Kasumi-1 (cell line): ENCODE measurements at regions not wholly inside any gene's neighbourhood (a gene's known extent, or its start where the extent isn't known, plus 50 kb on each side); places are given as distances from the start of the nearest gene placed in this dataset.
A peak's percentile ranks its signal among the peaks of the same experiment; 100 is the strongest.
"Not testable (repeated sequence)": the region's sequence is repeated elsewhere in the genome, so short reads cannot be mapped to it uniquely, and the experiment has no call there.

Experiments
- DNase-seq, 2 experiments: peaks; one replicate each; lab custom pipeline; 2025; lab: John Stamatoyannopoulos, UW

DNA sequence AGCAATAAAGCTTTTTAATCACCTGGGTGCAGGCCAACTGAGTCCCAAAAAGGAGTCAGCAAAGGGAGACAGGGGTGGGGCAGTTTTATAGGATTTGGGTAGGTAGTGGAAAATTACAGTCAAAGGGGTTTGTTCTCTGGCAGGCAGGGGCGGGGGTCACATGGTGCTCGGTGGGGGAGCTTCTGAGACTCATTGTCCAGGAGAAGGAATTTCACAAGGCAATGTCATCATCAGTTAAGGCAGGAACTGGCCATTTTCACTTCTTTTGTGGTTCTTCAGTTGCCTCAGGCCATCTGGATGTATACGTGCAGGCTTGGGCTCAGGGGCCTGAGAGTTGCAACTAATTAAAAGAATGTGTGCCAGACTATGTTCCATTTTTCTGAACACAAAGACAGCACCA, 147.5 kb upstream of the SCN7A start:
- DNase-seq, result not testable (repeated sequence)

DNA sequence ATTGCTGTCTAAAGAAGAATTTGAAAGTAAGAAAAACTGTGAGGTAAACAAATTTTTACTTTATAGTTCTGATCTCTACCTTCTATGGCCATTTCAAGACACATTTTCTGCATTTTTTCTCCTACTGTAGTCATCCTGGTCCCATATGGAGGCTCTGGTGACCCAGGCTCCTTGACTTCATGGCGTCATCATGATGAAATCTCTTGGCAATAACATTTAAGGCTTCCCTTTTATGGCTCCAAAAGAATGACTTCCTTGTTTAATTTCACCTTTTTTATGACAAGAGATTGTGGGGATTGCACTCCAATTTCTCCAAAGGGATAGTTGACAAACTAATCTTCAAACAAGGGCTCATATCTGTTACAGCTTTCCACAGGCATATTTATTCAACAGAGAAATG, 143.0 kb upstream of the SCN7A start:
- DNase-seq, result no peak

DNA sequence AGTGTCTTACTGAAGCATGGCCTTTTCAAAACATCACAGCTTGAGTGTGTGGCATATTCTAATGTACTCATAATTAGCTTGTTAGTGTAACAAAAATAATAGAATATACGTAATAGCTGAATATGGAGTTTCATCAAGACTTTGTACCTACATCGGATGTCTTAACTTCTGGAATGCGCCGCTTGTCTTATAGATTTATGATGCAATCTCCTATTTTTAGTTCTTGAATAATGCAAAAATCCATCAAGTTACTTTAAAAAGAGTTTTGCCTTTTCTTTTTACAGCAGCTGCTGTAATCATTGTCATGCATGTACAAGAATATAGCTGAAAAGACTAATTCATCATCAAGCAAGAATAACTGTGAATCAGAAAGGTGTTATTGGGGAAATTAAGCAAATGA, 140.7 kb upstream of the SCN7A start:
- DNase-seq, result no peak

DNA sequence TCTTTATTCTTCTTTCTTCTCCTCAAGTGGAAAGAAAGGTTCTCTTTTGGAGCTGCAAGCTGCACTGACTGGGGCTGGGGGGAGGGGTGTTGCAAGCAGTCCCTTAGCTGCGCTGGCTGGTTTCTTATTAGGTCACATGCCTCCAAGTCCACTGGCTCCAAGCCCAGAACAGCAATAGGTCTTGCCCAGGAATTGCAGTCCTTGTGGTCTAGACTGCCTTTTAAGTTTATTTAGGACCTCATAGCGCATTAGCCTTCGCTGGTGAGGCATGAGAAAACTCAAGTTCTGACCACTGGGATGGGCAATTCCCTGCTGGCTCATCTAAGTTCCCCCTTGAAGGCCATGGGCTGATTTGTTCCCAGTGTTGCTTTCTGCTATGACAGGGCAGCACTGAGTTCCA, 138.6 kb upstream of the SCN7A start:
- DNase-seq, result peak in 1 of 2 experiments; percentile 31

DNA sequence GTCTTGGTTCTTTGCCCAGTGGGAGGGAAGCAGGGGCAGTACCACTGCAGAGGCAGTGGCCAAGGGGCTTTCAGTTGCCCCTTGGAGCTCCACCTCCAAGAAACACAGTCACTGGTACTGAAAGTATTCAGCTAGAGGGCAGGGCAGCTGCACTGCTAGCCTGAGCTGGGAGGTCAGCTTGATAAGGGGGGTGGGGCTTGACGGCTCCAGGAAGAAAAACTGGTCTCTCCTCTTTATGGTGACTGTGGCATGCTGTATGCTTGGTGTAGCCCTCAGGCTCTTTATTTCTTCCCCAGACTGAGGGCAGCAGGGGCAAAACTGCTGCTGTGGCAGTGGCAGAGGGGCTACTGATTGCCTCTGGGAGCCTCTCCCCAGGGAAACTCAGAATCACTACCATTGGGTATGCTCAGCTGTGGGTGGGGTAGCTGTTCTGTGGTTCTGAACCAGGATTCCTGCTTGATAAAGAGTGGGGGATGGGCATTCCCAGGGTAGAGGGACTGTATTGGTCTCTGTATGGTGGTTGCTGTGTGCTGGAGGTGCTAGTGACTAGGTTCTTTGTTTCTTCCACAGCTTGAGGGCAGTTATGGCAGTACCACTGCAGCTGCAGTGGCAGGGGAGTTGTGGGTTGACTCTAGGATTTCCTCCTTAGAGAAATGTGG, 134.6 kb upstream of the SCN7A start:
- no peak for DNase-seq

DNA sequence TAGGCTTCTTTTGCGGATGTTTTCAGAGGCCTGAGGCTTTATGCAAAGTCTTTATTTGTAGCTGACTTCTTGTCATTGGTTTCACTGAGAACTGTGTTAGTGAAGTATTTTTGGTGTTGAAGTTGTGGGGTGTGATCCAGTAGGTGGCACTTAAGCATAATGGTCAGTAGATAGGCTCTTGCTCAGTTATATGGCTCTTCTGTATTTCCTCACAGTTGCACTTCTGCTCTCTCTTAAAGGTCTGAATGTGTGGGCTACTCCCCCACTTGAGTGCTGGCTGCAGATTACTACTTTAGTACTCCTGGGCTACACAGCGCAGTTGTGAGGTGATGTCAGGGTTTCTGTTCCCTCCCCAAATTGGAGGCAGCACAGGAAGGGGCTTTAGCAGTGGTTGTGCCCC, 133.8 kb upstream of the SCN7A start:
- DNase-seq, result peak in 1 of 2 experiments; percentile 9

DNA sequence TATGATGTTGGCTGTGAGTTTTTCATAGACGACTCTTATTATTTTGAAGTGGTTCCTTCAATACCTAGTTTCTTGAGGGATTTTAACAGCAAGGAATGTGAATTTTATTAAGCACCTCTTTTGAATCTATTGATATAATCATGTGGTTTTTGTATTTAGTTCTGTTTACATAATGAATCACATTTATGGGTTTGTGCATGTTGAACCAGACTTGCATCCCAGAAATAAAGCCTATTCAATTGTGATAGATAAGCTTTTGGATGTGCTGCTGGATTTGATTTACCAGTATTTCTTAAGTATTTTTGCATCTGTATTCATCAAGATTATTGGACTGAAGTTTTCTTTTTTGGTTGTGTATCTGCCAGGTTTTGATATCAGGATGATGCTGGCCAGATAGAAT, 131.6 kb upstream of the SCN7A start:
- DNase-seq, result no peak

DNA sequence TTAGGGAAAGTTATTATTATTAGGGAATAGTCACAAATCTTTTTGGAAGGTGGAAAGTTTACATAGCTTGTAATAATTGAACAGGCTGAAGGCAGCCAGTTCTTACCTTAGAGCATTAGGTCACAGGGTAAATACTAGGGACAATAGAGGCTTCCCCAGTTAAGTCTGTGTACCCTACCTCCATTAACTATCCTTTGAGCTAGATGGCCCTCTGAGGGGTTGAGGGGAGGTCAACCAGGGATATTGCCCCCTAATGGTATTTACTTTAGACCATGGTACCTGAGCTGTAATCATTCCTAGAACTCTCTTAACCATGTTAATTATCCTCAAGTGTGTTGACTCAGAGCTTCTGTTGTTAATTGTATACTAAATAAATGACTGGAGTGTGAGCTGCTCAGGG, 120.5 kb upstream of the SCN7A start:
- DNase-seq, result no peak

DNA sequence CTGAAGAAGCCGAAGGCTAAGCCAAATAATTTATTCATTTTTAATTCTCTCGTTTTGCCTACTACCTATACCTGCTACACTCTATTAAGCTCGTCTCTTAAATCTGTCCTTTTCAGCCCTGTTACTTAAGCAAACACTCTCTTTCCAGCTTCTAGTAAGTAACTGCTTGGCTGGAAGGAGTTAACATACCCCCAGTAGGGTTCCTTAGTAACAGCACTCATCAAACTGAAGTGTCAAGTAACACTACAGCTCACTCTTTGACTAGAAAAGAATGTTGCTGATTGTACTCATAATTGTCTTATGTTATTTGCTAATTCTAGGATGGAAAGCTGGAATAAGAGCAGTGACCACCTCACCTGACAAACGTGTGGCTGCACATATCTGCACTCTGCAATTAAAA, 120.0 kb upstream of the SCN7A start:
- DNase-seq, result no peak

DNA sequence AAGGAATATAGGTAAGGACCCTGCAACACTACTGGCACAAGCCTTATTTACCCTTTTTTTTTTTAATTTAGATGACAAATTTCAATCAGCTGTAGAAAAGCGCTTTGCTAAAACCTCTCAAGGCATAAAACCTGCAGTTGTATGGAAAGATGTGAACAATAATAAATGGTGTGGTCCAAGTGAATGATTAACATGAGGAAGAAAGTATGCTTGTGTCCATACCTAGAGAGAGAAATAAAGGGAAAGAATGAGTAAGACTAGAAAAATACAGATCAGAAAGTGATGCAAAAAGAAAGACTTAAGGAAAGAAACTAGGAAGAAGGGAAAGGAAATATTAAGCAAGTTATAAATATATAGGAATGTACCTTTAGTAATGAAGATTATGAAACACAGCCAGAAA, 119.2 kb upstream of the SCN7A start:
- no peak for DNase-seq

DNA sequence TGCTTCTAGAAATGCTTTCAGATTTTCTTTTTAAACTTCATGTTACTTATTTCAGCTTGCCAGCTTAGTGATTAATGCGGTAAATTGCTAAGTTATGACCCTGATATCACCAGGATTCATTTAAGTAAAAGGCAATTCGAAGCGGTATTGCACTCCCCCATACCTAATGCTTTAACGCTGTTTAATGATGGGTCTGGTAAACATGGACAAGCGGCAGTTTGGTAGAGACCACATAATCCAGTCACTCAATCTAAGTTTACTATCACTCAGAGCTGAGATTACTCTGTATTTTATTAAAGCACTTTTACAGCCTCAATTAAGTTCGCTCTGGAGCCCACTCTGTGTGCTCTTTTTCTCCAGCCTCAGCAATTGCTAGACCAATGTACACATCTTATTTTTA, 118.2 kb upstream of the SCN7A start:
- no peak for DNase-seq

DNA sequence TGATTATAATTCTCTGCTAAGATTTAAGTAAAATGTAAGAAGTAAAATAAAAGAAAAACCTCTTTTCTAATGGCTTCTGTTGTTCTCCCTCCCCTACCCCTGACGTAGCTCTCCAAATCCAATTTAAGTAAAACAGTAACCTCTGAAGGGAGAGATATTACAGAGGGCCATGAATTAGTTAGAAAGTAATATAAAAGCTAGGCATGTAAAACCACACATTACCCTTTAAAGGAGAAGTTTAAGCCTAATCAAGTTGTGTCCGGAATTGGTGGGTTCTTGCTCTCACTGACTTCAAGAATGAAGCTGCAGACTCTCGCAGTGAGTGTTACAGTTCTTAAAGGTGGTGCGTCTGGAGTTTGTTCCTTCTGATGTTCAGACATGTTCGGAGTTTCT, 116.9 kb upstream of the SCN7A start:
- no peak for DNase-seq

DNA sequence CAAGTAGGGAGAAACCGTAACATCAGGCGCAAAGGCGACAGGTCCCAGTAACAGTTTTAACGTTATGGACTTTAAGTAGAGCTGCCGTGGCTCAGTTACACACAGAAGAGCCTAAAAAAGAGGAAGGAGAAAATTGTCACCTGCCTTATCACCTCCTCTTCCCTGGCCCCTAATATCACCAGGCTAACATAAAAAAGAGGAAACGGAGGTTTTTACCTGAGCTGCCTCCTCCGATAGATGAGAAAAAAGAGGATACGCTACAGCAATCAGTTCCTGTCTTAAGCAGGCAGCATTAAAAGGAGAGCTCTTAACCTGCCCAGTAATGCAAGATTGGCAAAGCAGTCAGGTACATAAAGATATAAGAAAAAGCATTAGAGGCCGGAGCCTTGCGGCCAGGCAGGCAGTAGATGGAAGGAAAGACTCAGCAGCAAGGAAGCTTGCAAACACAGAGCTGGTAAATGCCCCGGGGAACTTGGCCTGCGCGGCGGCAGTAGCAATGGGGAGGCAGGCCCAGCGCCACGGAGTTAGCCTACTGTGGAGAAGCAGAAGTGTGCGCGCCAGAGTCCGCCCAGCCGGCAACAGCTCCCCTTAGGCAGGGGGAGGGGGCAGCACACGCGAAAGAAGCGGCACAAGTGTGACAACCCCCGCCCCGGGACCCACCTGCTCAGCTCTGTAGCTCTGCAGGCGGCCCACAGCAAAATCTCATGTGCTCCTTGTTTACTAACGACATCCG, 116.3 kb upstream of the SCN7A start:
- DNase-seq, result peak; percentile 76 to 77

DNA sequence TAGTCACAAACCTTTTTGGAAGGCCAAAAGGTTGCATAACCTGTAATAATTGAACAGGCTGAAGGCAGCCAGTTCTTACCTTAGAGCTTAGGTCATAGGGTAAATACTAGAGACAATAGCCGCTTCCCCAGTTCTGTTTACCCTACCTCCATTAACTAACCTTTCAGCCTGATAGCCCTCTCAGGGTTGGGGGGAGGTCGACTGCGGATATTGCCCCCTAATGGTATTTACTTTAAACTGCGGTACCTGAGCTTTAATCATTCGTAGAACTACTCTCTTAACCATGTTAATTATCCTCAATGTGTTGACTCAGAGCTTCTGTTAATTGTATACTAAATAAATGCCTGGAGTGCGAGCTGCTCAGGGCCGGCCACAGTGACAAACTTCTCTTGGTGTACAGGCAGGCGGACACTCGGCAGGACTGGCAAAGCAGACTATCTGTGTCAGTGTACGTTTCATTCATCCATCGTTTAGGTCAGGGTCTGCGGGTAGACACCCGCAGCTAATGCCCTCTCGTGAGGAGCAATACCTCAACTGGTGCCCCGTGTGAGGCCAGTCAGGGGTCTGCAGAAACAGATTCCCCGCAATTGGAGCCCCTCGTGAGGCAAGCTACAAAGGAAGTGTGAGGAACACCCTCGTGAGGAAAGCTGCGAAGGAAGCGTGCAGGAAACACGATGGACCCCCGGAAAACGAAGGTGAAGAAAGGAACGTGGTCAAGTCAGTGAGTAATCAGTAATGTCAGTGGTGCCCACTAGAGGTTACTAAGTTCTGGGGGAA, 115.3 kb upstream of the SCN7A start:
- peak in 1 of 2 experiments; percentile 18 for DNase-seq

DNA sequence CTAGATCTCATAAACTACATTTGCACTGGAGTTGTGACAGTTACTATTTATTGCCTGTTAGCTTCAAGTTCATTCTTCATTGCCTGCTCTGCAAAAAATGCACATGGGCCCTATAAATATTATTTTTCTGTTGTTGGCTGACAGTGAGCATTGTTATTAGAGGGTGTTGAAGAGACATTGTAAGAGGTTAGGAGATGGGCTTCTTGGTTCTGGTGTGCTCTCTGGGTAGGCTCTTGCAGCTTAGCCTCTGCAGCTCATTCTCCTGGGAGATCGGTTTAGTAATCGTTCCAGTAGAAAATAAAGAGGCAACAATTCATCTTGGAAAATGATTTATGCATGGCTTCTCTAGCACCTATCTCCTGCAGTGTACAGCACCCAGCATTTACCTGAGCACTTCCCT, 113.8 kb upstream of the SCN7A start:
- no peak for DNase-seq

DNA sequence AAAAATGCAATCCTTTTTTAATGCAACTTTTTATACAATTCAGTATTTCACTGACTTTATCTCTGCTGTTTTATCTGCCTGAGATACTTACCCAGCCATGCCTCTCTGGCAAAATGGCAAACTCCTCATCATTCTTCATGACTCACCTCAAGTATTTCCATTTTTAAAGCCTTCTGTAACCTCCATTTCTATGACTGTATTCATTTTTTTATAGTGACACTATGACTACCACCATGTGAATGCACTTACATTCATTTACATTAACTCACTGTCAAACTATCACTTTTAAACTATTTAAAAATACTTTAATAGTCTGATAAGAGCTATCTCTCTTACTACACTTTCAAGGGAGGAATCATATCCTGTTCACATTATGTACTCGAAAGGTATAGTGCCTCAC, 99.4 kb upstream of the SCN7A start:
- no peak for DNase-seq

DNA sequence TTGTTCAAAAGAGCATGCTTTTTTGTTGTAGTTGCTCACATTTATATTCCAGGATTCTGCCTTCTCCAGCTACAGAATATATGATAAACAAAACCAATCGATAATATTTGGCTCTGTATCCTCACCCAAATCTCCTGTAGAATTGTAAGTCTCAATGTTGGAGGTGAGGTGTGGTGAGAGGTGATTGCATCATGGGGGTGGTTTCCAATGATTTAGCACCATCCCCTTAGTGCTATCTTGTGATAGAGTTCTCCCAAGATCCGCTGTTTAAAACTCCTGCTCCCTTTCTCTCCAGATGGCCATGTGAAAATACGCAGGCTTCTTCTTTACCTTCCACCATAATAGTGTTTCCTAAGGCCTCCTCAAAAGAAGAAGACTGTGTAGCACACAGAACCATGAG, 98.7 kb upstream of the SCN7A start:
- no peak for DNase-seq

DNA sequence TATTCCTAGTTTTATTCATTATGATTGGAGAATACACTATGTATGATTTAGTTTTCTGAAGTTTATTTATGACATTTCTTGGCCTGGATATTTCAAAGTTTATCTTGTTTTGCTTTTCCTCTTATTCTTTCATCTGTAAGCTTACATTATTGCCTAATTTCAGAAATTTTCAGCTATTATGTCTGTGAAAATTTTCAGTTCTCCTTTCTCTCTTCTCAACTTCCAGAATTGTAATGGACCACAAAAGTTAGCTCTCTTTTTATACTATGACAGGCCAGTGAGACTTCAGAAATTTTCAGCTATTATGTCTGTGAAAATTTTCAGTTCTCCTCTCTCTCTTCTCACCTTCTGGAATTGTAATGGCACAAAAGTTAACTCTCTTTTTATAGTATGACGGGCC, 97.2 kb upstream of the SCN7A start:
- no peak for DNase-seq

DNA sequence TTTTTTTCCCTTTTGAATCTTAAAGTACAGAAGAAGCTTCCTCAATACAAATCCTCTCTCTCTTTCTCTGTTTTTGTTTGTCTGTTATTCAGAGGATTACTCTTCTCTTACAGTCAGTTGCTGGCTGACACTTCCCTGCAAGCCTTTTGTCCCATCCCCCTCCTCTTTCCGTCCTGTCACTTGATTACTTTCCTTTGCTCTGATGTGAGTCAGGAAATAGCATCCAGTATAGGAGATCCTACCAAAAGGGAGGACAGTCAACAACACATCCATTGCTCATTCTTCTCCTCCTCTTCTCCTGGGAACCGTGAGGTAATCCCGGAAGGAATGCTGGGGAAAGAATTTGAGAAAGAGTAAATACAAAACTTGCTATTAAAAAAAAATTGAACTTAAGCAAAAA, 79.3 kb upstream of the SCN7A start:
- DNase-seq, result no peak

DNA sequence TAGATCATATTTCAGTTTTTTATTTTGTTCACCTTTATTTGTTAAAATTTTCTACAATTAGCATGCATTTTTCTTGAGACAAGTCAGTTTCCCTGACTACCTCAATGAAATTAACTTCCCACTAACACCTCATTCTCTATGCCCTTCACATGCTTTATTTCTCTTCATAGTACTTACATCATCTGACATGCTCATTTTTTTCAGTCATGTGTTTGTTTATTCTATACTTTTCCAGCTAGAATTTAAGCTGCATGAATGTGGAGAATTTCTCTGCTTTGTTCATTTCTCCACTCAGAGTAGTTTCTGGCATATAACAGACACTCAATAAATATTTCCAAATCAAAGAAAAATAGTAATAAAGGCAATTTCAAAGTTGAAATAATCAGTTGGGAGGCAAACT, 78.9 kb upstream of the SCN7A start:
- DNase-seq, result no peak

DNA sequence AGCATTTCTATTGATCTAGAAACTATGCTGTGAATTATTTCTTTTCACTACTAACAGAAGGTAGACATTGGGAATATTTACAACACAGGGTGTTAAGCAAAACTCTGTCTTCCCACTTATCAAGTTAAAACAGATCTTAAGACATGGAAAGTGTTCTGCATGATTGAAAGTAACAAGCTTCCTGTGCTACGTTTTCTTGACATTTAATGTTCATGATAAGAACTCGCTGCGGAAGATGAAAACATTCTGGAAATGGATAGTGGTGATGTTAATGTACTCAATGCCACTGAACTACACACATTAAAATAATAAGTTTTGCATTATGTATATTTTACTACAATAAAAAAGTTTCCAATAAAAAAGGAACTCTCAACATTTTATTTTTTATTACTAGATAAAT, 74.4 kb upstream of the SCN7A start:
- DNase-seq, result no peak

DNA sequence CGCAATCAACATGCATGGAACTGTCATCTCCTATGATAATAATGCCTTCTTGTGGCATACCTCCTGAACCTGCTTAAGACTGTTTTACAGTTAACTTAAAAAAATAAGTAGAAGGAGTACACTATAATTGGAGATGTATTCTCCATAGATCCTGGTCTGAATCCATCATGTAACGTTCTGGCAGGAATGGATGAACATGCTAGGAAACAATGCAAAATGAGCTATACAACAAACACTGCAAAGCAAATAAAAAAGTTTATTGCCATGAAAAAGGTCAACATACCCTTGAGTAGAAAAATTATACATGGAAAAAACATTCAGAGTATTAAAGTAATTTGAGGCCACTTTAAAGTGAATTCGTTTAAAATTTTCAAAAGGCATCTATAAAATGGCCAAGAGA, 71.5 kb upstream of the SCN7A start:
- no peak for DNase-seq

DNA sequence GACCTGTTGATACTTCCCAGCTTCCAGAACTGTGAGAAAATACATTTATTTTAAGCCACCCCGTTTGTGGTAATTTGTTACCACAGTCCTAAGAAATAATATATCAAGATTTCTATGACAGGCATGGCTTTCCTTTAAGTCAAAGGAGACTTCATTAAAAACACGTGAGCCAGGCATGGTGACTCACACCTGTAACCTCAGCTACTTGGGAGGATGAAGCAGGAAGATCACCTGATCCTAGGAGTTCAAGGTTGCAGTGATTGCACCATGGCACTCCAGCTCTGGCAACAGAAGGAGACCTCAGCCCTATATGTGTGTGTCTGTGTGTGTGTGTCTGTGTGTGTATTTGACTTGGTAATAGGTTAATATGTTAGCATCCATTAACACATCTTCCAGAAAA, 69.8 kb upstream of the SCN7A start:
- DNase-seq, result no peak
